Skeletal muscle cell (primary cell): ENCODE measurements at regions not wholly inside any gene's neighbourhood (a gene's known extent, or its start where the extent isn't known, plus 50 kb on each side); places are given as distances from the start of the nearest gene placed in this dataset.

Experiments
- DNase-seq: peaks from one replicate; pipeline ENCODE4 v3.0.0-alpha.2; 2010; ENCODE audit warnings: low read depth
- H3K4me3 ChIP-seq: 2 replicates; pipeline ENCODE4 v1.5.1; 2011; ENCODE audit warnings: low read depth, mild to moderate bottlenecking, control low read depth, low read length, moderate library complexity

DNA sequence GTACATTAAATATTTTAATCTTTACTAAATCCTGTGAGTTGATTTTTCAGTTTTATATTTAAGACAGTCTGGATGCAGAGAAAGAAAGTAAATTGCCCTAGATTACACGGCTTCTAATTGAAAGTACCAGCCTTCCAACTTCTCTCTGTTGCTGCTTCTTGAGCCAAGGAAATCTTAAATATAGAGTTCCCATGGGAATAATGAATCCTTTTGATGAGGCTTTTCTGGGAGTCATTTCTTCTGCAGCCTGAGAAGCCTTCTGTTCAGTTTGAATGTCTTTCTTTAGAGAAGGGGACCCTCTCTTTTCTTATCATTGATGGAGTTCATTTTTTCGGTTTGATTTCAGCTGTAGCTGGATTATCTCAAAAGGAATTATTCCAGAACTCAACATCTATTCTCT lies 317.3 kb upstream of the PTPRD start:
- no peak for DNase-seq

DNA sequence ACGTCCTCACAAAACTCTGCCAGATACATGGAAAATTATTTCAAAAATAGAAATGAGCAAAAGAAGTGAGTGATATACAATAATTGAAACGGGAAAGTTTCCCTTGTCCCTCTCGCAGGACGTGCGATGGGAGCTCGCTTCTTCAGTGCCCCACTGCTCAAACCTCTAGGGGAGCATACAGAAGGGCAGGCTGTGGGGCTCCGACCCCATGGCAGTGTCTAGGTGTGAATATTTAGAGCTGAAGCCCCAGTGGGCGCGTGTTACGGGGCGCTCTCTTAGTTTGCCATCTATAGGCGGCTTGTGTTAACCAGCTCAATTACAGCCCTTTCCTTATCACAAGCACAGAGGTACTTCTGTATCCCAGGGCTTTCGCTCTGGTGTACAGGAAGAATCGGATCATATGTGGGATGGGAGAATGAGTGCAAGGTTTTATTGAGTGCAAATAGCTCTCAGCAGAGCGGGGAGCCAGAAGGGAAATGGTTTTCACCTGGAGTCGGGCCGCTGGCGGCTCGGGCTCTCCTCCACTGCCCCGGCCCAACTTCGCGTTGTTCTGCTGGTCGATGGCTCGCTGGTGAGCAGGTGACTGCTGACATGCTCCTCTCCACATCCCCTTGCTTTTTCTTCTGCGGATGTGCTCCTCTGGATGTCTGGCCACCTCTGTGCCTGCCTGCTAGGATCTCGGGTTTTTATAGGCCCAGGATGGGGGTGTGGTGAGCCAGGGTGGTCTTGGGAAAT lies 334.0 kb upstream of the PTPRD start:
- DNase-seq, result no peak
- no peak overlapping the region for H3K4me3 ChIP-seq

More for the DNA sequence above, 317.3 kb upstream of the PTPRD start:
- H3K4me3 ChIP-seq, result no peak overlapping the region

GRCh38 chr9:10957878-10958277 lies 345.1 kb upstream of the PTPRD start:
- DNase-seq, result no peak
- no peak overlapping the region for H3K4me3 ChIP-seq

DNA sequence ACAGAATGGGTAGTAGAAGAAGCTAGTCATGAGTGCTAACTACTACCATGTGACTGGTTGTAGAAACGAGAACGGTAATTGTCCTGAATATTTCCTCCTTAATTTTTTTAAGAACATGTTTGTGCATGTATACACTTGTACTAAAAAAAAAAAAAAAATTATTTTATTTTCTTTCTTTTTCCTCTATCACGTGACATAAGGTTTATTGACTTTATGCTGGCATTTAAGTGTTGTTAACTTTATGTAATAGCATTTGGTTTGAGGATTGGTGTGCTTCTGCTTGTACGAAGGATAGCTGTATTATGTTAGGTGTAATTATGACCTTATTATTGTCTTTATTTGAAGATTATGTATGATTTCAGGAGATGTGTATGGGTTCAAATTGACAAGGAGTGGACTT lies 349.1 kb upstream of the PTPRD start:
- DNase-seq, result no peak
- H3K4me3 ChIP-seq, result no peak overlapping the region

GRCh38 chr9:10983251-10983650 lies 370.4 kb upstream of the PTPRD start:
- no peak for DNase-seq
- no peak overlapping the region for H3K4me3 ChIP-seq

DNA sequence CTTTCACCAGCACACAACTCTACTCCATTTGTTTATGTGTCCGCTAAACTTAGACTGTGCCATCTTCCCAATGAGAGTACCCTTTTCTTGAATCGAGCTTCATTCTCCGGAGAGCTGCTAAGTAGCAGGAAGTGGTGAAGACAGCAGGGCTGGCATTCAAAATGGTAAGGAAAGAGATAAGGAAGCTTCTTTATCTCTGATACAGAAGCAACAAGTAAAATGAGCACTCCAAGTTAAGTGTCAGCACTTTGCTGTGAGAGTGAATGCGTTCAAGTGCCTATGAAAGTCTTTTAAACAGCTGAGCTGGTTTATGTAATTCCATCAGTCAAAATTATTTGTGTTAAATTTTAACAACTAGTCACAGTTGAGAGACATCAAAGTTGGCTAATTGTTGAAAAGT lies 386.8 kb upstream of the PTPRD start:
- no peak overlapping the region for H3K4me3 ChIP-seq
- DNase-seq, result no peak

GRCh38 chr9:11001546-11001945 lies 388.7 kb upstream of the PTPRD start:
- no peak overlapping the region for H3K4me3 ChIP-seq
- DNase-seq, result no peak

DNA sequence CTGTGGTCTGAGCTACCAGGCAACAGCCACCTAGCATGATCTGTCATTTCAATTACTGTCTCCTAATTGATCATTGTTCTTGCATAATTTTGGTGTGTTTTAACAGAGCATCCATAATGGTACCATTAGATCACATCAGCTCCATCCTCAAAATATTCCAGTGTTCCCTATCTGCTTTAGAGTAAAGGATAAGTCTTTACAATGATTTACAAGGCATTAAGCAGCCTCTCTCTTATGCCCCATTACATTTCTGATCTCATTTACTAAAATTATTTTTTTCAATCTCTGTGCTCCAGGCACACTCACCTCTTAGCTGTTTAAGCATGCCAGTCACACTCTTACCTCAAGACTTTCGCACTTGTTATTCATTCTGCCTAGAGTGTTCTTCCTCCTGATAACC lies 389.9 kb upstream of the PTPRD start:
- no peak overlapping the region for H3K4me3 ChIP-seq
- no peak for DNase-seq

- no peak for DNase-seq
- no peak overlapping the region for H3K4me3 ChIP-seq
Measured at GRCh38 chr9:11003836-11004235, 391.0 kb upstream of the PTPRD start.

- H3K4me3 ChIP-seq, result no peak overlapping the region
- no peak for DNase-seq
Measured at GRCh38 chr9:11011696-11012095, 398.9 kb upstream of the PTPRD start.

DNA sequence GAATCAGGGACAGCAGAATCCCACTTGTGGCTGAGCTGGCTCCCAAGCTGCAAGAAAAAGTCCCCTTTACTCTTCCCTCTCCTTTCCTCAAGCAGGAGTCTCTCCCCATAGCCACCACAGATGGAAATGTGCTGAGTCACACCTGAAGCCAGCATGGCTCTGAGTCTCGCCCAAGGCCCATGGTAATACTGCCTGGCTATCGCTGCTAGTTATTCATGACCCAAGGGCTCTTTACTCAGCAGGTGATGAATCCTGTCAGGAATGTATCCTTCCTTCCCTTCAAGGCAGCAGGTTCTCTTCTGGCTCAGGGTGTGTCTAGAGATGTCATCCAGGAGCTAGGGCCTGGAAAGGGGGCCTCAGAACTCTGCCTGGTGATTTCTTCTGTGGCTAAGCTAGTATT lies 403.3 kb upstream of the PTPRD start:
- H3K4me3 ChIP-seq, result no peak overlapping the region
- no peak for DNase-seq

DNA sequence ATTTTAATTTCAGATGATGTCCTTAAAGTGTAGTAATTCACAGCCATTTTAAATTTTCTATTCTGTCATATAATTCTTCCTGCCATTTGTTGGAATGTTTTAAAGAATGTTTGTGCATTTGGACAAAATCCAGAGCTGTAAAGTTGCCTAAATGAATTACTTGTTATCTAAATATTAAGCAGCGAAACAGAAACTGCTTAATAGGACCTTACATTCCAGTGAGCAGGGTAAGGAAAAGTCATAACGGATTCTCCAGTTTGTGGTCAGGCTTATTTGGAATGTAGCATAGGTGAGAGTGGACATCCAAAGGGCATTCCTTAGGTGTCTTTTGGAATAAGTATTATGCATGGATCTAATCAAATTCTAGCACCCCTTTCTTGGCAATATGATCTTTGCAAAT lies 410.4 kb upstream of the PTPRD start:
- no peak for DNase-seq
- H3K4me3 ChIP-seq, result no peak overlapping the region

DNA sequence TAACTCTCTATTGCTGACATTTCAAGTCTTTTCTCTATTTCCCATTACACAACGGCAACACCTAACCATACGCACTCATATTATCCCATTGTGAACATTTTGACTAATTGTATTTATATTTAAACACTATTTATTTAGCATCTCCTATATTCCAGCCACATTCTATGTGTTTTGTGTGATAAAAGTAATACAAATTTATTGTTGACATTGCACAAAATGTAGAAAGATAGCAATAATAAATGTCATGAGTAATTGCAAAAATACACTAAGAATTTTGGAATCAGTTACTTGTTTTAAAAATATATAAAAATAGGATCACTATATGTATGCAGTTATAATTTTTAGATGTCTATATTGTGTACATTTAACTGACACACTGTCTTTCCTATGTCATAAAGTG lies 413.0 kb upstream of the PTPRD start:
- H3K4me3 ChIP-seq, result no peak overlapping the region
- no peak for DNase-seq

- DNase-seq, result no peak
- H3K4me3 ChIP-seq, result no peak overlapping the region
Measured at GRCh38 chr9:11038366-11038765, 425.6 kb upstream of the PTPRD start.

GRCh38 chr9:11039006-11039405 lies 426.2 kb upstream of the PTPRD start:
- DNase-seq, result no peak
- H3K4me3 ChIP-seq, result no peak overlapping the region

DNA sequence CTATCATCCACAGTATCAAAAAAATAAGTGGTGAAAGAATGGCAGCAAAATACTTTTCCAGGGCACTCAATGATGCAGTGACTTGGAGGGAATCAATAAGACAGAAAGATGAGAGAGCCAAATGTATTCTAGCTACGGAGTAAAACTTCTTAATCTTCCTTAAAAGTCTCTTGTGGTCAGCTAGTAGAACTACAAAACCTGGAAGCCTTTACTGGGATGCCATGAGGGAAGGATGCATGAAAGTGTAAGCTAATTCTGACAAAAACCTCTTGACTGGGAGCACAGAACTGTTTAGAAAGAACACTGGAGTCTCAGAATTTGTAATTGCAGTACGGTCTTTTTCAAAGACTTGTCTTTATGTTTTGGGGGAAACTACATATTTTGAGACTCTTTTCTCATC lies 432.8 kb upstream of the PTPRD start:
- no peak overlapping the region for H3K4me3 ChIP-seq
- no peak for DNase-seq

DNA sequence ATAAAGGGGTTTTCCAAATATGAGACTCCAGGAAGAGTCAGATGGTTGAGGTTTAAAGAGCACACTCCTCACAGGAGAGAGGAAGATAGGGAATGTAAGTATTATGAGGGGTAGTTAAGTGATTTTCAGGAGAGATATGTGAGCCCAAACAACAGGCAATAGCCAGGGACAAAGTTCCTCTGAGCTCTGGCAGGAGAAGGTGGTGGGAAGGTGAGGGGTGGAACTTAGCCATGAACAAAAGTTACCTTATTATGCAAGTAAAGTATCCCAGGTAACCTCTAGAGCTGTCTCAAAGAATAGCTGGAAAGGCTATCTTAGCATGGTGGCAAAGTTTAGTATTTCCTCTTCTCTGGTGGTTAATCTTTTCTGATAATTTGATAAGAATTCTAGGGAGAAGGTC lies 450.5 kb upstream of the PTPRD start:
- no peak overlapping the region for H3K4me3 ChIP-seq
- no peak for DNase-seq

DNA sequence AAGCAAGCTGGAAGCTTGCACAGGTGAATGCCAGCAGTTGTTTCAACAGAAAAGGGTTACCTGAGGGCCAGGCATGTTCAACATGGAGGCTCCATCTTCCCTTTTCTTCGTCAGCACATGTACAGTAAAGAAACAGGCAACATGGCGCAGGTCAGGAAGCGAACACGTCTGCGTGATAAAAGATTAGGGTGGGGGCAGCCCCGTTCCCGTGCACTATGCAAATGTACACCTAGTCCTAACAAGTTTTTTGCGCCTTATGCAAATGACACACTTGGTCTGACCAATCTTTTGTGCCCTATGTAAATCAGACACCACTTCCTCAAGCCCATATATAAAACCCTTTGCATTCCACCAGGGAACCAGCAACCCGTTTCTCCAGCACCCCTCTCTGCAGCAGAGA lies 452.1 kb upstream of the PTPRD start:
- no peak overlapping the region for H3K4me3 ChIP-seq
- DNase-seq, result no peak

DNA sequence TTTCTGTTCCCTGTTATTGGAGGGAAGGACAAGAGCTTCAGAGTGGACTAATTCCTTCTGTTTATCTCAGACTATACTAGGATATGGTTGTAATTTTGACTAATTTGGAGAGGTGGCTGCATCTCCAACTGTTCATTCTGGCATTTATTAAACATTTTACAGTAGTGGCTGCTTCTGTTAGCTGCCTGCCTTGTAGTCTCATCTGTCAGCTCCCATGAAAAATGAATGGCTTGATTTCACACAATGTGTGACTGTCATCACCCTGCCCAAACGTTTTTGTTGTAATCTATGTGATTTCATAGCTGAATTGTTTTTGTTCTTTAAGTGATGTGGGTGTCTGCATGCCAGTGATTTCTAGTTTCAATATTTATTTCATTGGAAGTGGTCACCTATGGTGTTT lies 459.4 kb upstream of the PTPRD start:
- no peak overlapping the region for H3K4me3 ChIP-seq
- DNase-seq, result no peak

GRCh38 chr9:11086561-11086960 lies 473.8 kb upstream of the PTPRD start:
- DNase-seq, result no peak
- no peak overlapping the region for H3K4me3 ChIP-seq

GRCh38 chr9:11088821-11089374 lies 476.1 kb upstream of the PTPRD start:
- H3K4me3 ChIP-seq, result no peak overlapping the region
- DNase-seq, result no peak

- no peak overlapping the region for H3K4me3 ChIP-seq
- DNase-seq, result no peak
Measured at GRCh38 chr9:11092974-11093373, 480.2 kb upstream of the PTPRD start.
